K562 (cell line): ENCODE measurements at regions not wholly inside any gene's neighbourhood (a gene's known extent, or its start where the extent isn't known, plus 50 kb on each side); places are given as distances from the start of the nearest gene placed in this dataset.

Source experiments
- BACH1 ChIP-seq: fragments of 200-800 bp; sonication (Bioruptor generic); IDR thresholded peaks from 2 replicates; pipeline ENCODE4 v1.6.1; 2016; ENCODE audit warnings: missing genetic modification characterization, missing compliant biosample characterization
- EHMT2 ChIP-seq: fragments of 450-650 bp; IDR thresholded peaks from 2 replicates; pipeline ENCODE4 v1.6.1; 2018; ENCODE audit warnings: antibody characterized with exemption
- FOXA1 ChIP-seq: fragments of 450-650 bp; IDR thresholded peaks from 2 replicates; pipeline ENCODE4 v1.6.1; 2016; ENCODE audit warnings: mild to moderate bottlenecking, borderline replicate concordance
- HEY1 ChIP-seq: fragments of 250-450 bp; sonication (Bioruptor Pico); IDR thresholded peaks from 2 replicates; pipeline ENCODE4 v1.5.0; 2020; ENCODE audit warnings: mild to moderate bottlenecking, moderate library complexity, borderline replicate concordance
- KDM2B ChIP-seq: fragments of 250-450 bp; sonication (Bioruptor Pico); IDR thresholded peaks from 2 replicates; pipeline ENCODE4 v1.8.0; 2021; ENCODE audit warnings: mild to moderate bottlenecking, moderate library complexity
- MGA ChIP-seq: fragments of 450-650 bp; IDR thresholded peaks from 2 replicates; pipeline ENCODE4 v1.6.1; 2016; ENCODE audit warnings: mild to moderate bottlenecking, moderate library complexity
- NR2C1 ChIP-seq, 2 experiments: fragments of 450-650 bp; IDR thresholded peaks; 2 replicates each; pipeline ENCODE4 v1.6.1; 2017; ENCODE audit warnings: mild to moderate bottlenecking in 2 of 2, antibody characterized with exemption in 1 of 2, inconsistent platforms in 1 of 2, missing compliant biosample characterization in 1 of 2, missing genetic modification characterization in 1 of 2
- RBM22 ChIP-seq: fragments of 200-400 bp; formaldehyde crosslinking; IDR thresholded peaks from 2 replicates; pipeline ENCODE4 v1.6.1; 2018; ENCODE audit warnings: low read length, low read depth; ENCODE audit not compliant: poor library complexity, severe bottlenecking
- TEAD4 ChIP-seq, 2 experiments: sonication (generic) in 1 of 2; formaldehyde crosslinking in 1 of 2; IDR thresholded peaks; 2 replicates each; pipeline versions ENCODE4 v1.6.1 to v1.8.0; 2012 to 2022; ENCODE audit warnings: borderline replicate concordance in 1 of 2, inconsistent platforms in 1 of 2, low read length in 1 of 2, mild to moderate bottlenecking in 1 of 2, missing genetic modification reagents in 1 of 2
- TRIM24 ChIP-seq, 2 experiments: fragments of 450-650 bp; IDR thresholded peaks; 2 replicates each; pipeline ENCODE4 v1.6.1; 2016
- ZBTB8A ChIP-seq: fragments of 450-650 bp; IDR thresholded peaks from 2 replicates; pipeline ENCODE4 v1.6.1; 2018; ENCODE audit warnings: mild to moderate bottlenecking, moderate library complexity; ENCODE audit not compliant: partially characterized antibody
- ZNF561 ChIP-seq: fragments of 450-650 bp; formaldehyde crosslinking; conservative IDR thresholded peaks from 2 replicates; pipeline ENCODE4 v1.4.0; 2020; ENCODE audit warnings: mild to moderate bottlenecking, moderate library complexity
- ZNF584 ChIP-seq: fragments of 200-800 bp; sonication (Bioruptor generic); IDR thresholded peaks from 2 replicates; pipeline ENCODE4 v1.6.1; 2016; ENCODE audit warnings: low read depth, mild to moderate bottlenecking, missing genetic modification characterization, missing compliant biosample characterization
- ZSCAN29 ChIP-seq: fragments of 450-650 bp; IDR thresholded peaks from 2 replicates; pipeline ENCODE4 v1.6.1; 2017

DNA sequence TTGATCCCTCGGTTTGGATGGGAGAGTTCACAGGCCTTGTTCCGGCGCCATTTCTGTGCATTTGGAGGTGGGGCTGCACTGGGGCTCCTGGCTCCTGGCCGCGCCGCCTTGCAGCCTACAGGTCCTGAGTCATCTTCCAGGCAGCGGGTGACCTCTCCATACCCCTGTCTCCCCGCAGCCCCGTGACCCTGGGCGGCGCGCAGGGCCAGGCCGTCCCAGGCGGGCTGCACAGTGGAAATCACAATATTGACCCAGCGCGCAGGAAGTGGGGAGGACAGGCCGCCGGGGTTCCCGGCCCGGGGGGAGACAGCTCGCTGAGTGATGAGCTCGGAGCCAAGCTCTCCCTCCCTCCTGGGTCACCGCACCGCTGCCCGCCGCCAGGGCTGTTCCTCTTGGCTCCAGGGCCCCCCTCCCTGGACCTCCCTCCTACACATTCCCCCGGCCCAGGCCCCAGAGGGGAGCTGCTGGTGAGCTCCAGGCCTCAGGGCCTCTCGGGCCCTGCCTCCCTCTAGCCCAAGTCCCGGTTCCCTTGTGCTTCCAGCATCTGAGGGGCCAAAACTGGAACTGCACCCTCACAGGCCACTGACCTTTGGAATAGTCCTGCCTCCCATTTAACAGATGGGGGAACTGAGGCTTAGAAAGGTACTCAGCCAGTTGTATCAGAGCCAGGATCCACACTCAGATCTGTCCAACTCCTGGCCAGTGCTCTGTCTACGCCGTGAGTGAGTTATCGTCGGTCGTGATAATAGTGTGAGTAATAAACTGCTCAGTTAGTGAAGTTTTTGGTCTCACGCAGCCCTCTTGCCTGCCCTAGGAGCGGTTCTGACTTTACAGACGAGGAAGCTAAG is 142.9 kb upstream of the WNT4 start (continued):
- peak; percentile 32; the same call in 1 of the 2 replicates for TF ChIP-seq MGA
- TF ChIP-seq RBM22 = no peak
- TF ChIP-seq ZSCAN29 = no peak
- no peak for TF ChIP-seq ZBTB8A
- TF ChIP-seq FOXA1 = no peak
- TF ChIP-seq TEAD4 (IDR thresholded peaks at IDR 0.05; ENCODE audit: low read length) = no peak
- no peak for TF ChIP-seq TEAD4 (CRISPR knock-in tag; IDR thresholded peaks at IDR 0.05; ENCODE audit: borderline replicate concordance)
- TF ChIP-seq TRIM24 (IDR thresholded peaks at IDR 0.05) = no peak
- TF ChIP-seq EHMT2 = no peak; the same call in 1 of the 2 replicates
- TF ChIP-seq ZNF561 (CRISPR knock-in tag) = no peak
- no peak for TF ChIP-seq ZNF584 (CRISPR knock-in tag)
- no peak for TF ChIP-seq BACH1
- TF ChIP-seq NR2C1 (IDR thresholded peaks at IDR 0.05) = peak; percentile 78
- TF ChIP-seq NR2C1 (tag; IDR thresholded peaks at IDR 0.05) = peak; percentile 85
- no peak for TF ChIP-seq KDM2B (CRISPR knock-in tag)
- TF ChIP-seq HEY1 (CRISPR knock-in tag) = no peak
